Ishikawa (cell line): ENCODE measurements at regions not wholly inside any gene's neighbourhood (a gene's known extent, or its start where the extent isn't known, plus 50 kb on each side); places are given as distances from the start of the nearest gene placed in this dataset.

Experiments
- CEBPB ChIP-seq: IDR thresholded peaks from 2 replicates; pipeline ENCODE4 v1.6.1; 2012
- CREB1 ChIP-seq: IDR thresholded peaks from 2 replicates; pipeline ENCODE4 v1.6.1; 2012; ENCODE audit warnings: low read depth
- EGR1 ChIP-seq: IDR thresholded peaks from 2 replicates; pipeline ENCODE4 v1.6.1; 2012
- EP300 ChIP-seq: IDR thresholded peaks from 2 replicates; pipeline ENCODE4 v1.6.1; 2012; ENCODE audit warnings: borderline replicate concordance
- FOXM1 ChIP-seq: IDR thresholded peaks from 2 replicates; pipeline ENCODE4 v1.6.1; 2012; ENCODE audit warnings: low read depth, borderline replicate concordance
- MAX ChIP-seq: IDR thresholded peaks from 2 replicates; pipeline ENCODE4 v1.6.1; 2012
- NFIC ChIP-seq: IDR thresholded peaks from 2 replicates; pipeline ENCODE4 v1.6.1; 2012
- RAD21 ChIP-seq: IDR thresholded peaks from 2 replicates; pipeline ENCODE4 v1.6.1; 2012; ENCODE audit warnings: low read depth
- REST ChIP-seq: IDR thresholded peaks from 2 replicates; pipeline ENCODE4 v1.6.1; 2012; ENCODE audit warnings: low read depth, mild to moderate bottlenecking
- TAF1 ChIP-seq: IDR thresholded peaks from 2 replicates; pipeline ENCODE4 v1.6.1; 2012; ENCODE audit warnings: low read depth, mild to moderate bottlenecking
- TCF12 ChIP-seq: IDR thresholded peaks from 2 replicates; pipeline ENCODE4 v1.6.1; 2012; ENCODE audit warnings: low read depth
- TEAD4 ChIP-seq: IDR thresholded peaks from 2 replicates; pipeline ENCODE4 v1.6.1; 2012
- USF1 ChIP-seq: IDR thresholded peaks from 2 replicates; pipeline ENCODE4 v1.6.1; 2012
- YY1 ChIP-seq: IDR thresholded peaks from 2 replicates; pipeline ENCODE4 v1.6.1; 2012; ENCODE audit warnings: low read depth
- ZBTB7A ChIP-seq: IDR thresholded peaks from 2 replicates; pipeline ENCODE4 v1.6.1; 2012; ENCODE audit warnings: low read depth

DNA sequence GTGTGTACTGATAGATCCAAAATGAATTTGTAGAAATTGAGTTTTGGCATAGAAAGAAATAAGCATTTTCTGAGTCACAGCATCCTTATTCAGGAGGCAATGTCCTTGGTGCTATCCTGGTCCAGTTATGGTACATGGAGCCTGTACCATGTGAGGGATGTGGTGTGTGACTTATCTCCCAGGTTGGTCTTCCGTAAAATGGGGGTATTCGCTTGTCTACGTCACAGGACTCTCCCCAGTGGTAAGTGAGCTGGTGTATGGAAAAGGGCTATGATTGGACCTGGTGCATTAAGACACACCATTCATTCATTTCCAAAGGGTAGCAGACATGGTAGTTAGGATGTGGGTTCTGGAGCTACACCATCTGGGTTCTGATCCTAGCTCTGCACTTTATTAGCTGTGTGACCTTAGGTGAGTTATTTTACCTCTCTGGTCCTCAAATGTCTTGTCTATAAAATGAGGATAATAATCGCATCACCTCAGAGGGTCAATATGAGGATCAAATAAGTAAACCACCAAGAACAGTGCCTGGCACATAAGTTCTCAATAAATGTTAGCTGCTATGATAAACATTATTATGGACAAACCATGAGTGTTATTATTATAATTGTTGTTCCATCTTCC, 119.2 kb downstream of the MYCN start:
- TF ChIP-seq TEAD4 (no peak), EGR1 (no peak), USF1 (no peak), TAF1 (no peak), CEBPB (no peak), RAD21 (no peak)

DNA sequence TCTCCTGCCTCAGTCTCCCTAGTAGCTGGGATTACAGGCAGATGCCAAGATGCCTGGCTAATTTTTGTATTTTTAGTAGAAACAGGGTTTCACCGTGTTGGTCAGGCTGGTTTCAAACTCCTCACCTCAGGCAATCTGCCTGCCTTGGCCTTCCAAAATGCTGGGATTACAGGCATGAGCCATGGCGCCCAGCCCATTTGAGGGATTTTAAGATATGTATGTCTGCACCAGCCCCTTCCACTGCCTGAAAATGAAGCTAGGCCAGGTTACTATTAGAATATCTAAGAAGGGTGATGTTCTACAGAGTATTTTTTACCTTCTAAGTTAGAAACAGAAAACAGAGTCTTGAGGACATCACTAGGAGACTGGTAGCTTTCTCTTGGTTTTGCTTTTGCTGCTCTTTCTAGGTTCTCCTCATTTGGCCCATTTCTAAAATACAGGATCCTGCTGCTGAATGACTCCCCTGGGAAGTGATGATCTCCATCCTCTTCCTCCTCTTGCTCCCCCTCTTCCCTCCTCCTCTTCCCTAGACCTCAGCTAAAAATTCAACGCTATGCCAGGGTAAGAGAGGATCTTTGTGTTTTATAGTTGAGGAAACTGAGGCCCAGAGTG, 118.5 kb downstream of the MYCN start:
- no peak for TF ChIP-seq FOXM1
- no peak for TF ChIP-seq EGR1
- no peak for TF ChIP-seq USF1
- no peak for TF ChIP-seq REST
- TF ChIP-seq TEAD4 = no peak
- TF ChIP-seq RAD21 = no peak
- no peak for TF ChIP-seq NFIC
- TF ChIP-seq TCF12 = no peak
- TF ChIP-seq CREB1 = no peak
- TF ChIP-seq MAX = no peak
- TF ChIP-seq TAF1 = no peak
- TF ChIP-seq EP300 = no peak
- TF ChIP-seq CEBPB = no peak
- no peak for TF ChIP-seq YY1
- no peak for TF ChIP-seq ZBTB7A

- TF ChIP-seq USF1 (no peak), TAF1 (no peak), EGR1 (no peak), ZBTB7A (no peak), TEAD4 (no peak), RAD21 (no peak), EP300 (no peak), TCF12 (no peak), FOXM1 (no peak), YY1 (no peak), CEBPB (no peak), NFIC (no peak), MAX (no peak)
Observed at GRCh38 chr2:16058256-16058655, 117.9 kb downstream of the MYCN start.

GRCh38 chr2:16057661-16058060, 117.3 kb downstream of the MYCN start:
- TF ChIP-seq TCF12 = no peak
- TF ChIP-seq CREB1 = no peak
- TF ChIP-seq REST = no peak
- no peak for TF ChIP-seq RAD21
- TF ChIP-seq EP300 = no peak
- no peak for TF ChIP-seq YY1
- no peak for TF ChIP-seq TEAD4
- no peak for TF ChIP-seq EGR1
- no peak for TF ChIP-seq NFIC

GRCh38 chr2:16055848-16056580, 115.7 kb downstream of the MYCN start:
- TF ChIP-seq TEAD4 (no peak), CEBPB (no peak), TCF12 (no peak), TAF1 (no peak), ZBTB7A (no peak), MAX (no peak), RAD21 (no peak), EGR1 (no peak), REST (no peak), FOXM1 (no peak), YY1 (no peak), USF1 (no peak), NFIC (no peak), CREB1 (no peak), EP300 (no peak)
